ENCODE measurements at regions not wholly inside any gene's neighbourhood (a gene's known extent, or its start where the extent isn't known, plus 50 kb on each side); places are given as distances from the start of the nearest gene placed in this dataset.
A peak's percentile ranks its signal among the peaks of the same experiment; 100 is the strongest.
"Not testable (repeated sequence)": the region's sequence is repeated elsewhere in the genome, so short reads cannot be mapped to it uniquely, and the experiment has no call there.

- DNase-seq, result peak; percentile 29 to 57 (median 47)
Measured at GRCh38 chr2:65940856-65941255, 494.1 kb upstream of the MEIS1 start.

DNA sequence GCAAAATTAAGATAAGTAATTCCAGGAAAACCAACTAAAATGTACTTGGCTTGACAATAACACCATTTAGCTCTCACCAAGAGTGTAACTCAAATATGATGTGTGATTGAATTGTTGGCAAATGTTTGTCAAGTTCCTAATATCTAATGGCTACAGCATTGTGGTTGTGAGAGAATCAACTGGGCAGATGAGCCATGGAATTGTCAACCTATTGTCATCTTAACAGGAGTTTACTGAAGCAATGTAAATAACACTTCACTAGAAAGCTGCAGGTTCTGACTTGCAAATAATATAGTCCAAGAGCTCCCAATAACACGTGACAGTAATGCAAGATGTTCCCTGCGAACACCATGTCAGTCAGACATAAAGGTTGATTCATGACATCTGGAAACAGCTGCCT is 495.2 kb upstream of the MEIS1 start:
- no peak for DNase-seq

DNA sequence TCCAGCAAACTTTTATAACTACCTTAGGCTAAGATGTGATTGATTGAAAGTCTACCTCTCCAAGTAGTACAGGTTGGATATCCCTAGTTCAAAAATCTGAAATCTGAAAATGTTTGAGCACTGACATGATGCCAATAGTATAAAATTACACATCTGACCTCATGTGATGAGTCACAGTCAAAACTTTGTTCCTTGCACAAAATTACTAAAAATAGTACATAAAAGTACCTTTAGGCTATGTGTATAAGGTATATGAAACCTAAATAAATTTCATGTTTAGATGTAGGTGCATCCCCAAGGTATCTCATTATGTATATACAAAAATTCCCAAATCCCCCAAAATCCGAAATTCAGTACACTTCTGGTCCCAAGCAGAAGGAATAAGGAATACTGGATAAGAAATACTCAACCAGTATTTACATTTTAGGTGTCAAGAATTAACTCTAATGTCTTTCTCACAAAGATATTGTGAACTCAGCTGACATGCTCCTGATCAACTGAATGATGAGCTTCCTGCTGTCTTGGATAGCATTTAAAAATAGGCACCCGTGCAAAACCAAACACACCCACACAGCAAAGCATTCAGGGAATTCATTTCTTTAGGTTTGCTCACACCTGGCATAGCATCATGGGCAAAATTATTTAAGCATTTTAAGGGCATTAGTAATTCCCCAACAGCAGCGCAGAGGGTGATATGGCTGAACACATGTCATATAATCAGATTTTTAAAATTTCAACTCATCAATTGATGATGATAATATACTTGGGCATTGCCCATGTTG is 497.4 kb upstream of the MEIS1 start:
- DNase-seq, result no peak

- DNase-seq, result peak in 2 of 4 experiments; percentile 8 to 16
Measured at GRCh38 chr2:65934992-65935629, 499.8 kb upstream of the MEIS1 start.

GRCh38 chr2:65932571-65932970 is 500.2 kb upstream of the SPRED2 start:
- no peak for DNase-seq

GRCh38 chr2:65931056-65931455 is 498.7 kb upstream of the SPRED2 start:
- no peak for DNase-seq

GRCh38 chr2:65930259-65930658 is 497.9 kb upstream of the SPRED2 start:
- DNase-seq, result no peak

- not testable (repeated sequence) for DNase-seq
Measured at GRCh38 chr2:65929664-65930063, 497.3 kb upstream of the SPRED2 start.

DNA sequence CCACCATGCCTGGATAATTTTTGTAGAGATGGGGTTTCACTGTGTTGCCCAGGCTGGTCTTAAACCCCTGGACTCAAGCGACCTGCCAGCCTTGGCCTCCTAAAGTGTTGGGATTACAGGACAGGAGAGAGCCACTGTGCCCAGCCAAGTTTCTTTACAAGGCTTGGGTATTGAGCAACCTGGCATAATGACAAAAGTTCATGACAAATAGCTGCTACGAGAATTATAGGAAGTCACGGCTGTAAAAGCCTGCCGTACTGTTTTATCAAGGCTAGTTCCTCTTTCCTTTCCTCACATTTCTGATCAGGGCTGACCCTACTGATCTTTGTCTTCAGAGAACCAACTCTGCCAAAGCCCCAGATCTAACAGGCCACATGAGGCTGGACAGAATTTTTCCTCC is 490.4 kb upstream of the SPRED2 start:
- peak; percentile 75 to 92 (median 88) for DNase-seq

GRCh38 chr2:65922030-65922429 is 489.6 kb upstream of the SPRED2 start:
- DNase-seq, result no peak

GRCh38 chr2:65921116-65921515 is 488.7 kb upstream of the SPRED2 start:
- DNase-seq, result no peak

GRCh38 chr2:65920659-65921058 is 488.3 kb upstream of the SPRED2 start:
- no peak for DNase-seq

DNA sequence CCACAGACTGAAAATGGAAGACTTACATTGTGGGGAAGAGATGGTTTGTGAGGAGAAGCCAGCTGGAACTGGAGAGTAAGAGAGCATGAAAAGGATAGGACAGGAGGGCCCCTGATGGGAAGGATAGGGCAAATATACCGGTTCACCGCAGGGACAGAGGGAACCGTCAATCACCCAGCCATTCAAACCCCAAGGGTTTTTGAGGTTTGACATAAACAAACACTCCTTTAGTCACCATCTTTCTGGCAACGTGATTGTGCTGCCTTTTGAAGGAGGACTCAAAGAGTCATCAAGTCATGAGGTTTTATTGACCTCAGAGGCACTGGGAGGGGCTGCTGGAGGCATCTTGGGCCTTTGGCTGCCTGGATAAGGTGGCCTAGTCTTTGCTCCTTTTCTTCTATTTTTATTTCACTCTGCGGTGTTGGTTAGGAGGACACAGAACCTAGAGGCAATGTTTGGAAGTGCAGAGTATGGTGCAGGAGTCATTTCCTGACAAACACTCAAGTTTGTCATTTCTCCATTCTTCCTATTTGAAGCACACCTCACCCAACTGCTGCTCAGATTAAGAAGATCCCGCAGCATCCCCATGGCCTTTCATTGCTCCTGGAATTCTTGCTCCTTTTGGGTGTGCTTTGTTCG is 487.3 kb upstream of the SPRED2 start:
- DNase-seq, result no peak

GRCh38 chr2:65918760-65919187 is 486.4 kb upstream of the SPRED2 start:
- DNase-seq, result no peak

- DNase-seq, result no peak
Measured at GRCh38 chr2:65917986-65918385, 485.6 kb upstream of the SPRED2 start.

DNA sequence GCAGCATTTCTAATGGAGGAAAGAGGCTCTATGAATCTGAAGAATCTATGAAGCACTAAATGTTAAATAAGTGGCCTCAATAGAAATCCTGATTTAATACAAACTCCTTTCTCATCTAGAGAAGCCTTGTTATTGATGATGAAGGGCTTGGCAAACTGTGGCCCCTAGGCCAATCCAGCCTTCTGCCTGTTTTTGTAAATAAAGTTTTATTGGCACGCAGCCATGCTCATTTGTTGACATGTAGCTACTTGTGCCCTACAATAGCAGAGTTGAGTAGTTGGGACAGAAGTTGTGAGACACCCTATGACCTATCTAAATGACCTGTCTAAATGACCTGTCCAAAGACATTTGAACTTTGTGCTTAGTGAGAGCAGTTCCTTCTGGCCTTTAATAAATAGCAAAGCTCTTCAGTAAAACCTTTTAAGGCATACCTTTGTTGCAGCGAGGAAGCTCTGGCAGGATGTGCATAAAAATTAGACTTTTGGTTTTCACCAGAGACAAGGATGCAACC is 484.4 kb upstream of the SPRED2 start:
- DNase-seq, result no peak

GRCh38 chr2:65916177-65916576 is 483.8 kb upstream of the SPRED2 start:
- DNase-seq, result no peak

GRCh38 chr2:65915273-65915672 is 482.9 kb upstream of the SPRED2 start:
- DNase-seq, result no peak

- no peak for DNase-seq
Measured at GRCh38 chr2:65914244-65914786, 481.9 kb upstream of the SPRED2 start.

GRCh38 chr2:65913813-65914212 is 481.4 kb upstream of the SPRED2 start:
- no peak for DNase-seq

- peak in 3 of 4 experiments; percentile 12 to 38 (median 37) for DNase-seq
Measured at GRCh38 chr2:65901756-65902155, 469.4 kb upstream of the SPRED2 start.

DNA sequence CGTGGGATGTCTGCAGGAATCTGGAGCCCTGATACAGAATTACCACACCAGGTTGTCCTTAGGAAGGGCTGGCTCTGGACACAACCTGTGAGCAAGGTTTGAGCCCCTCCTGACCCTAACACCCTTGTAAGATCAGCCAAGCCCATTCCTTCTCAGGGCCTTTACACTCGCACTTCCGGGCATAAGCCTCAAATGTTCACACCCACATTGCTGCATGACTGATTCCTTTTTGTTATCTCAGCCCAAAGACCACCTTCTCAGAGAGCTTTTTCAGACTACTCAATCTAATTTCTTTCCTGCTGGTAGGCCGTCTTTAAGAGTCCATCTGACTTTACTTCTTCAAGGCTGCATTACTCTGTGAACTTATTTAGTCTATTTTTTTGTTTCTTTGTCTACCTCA is 464.0 kb upstream of the SPRED2 start:
- no peak for DNase-seq

DNA sequence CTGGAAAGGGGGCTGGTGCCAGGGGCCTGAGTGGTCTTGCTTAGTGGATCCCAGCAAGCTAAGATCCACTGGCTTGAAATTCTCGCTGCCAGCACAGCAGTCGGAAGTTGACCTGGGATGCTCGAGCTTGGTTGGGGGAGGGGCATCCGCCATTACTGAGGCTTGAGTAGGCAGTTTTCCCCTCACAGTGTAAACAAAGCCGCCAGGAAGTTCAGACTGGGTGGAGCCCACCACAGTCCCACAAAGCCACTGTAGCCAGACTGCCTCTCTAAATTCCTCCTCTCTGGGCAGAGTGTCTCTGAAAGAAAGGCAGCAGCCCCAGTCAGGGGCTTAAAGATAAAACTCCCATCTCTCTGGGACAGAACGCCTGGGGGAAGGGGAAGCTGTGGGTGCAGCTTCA is 457.7 kb upstream of the SPRED2 start:
- DNase-seq, result not testable (repeated sequence)

Measured in suppressor macrophage (primary cell).